Large intestine (tissue), 3 donors: ENCODE measurements at regions not wholly inside any gene's neighbourhood (a gene's known extent, or its start where the extent isn't known, plus 50 kb on each side); places are given as distances from the start of the nearest gene placed in this dataset.
A peak's percentile ranks its signal among the peaks of the same experiment; 100 is the strongest.

Experiments used
- DNase-seq, 2 donors: peaks; one replicate each; pipeline versions ENCODE4 v3.0.0 to v3.0.0-alpha.2; 2013
- H3K27ac ChIP-seq: one replicate; pipeline ENCODE4 v1.5.1; 2013; ENCODE audit warnings: low read length
- H3K27me3 ChIP-seq: 2 replicates; pipeline ENCODE4 v1.6.1; 2013; ENCODE audit warnings: low read length; ENCODE audit not compliant: control insufficient read depth, insufficient read depth
- H3K36me3 ChIP-seq: 2 replicates; pipeline ENCODE4 v1.6.1; 2013; ENCODE audit warnings: low read length; ENCODE audit not compliant: control insufficient read depth, insufficient read depth
- H3K4me1 ChIP-seq: one replicate; pipeline ENCODE4 v1.6.1; 2013; ENCODE audit warnings: low read length; ENCODE audit not compliant: control insufficient read depth, insufficient read depth
- H3K4me3 ChIP-seq: one replicate; pipeline ENCODE4 v1.5.1; 2013; ENCODE audit warnings: low read length
- H3K9me3 ChIP-seq: one replicate; pipeline ENCODE4 v1.6.1; 2013; ENCODE audit warnings: mild to moderate bottlenecking, low read depth, low read length, moderate library complexity; ENCODE audit not compliant: control insufficient read depth
- WGBS: methylation state at CpG from one replicate; pipeline ENCODE4 v1.1.5; 2013; ENCODE audit warnings: low lambda C conversion rate; ENCODE audit not compliant: insufficient coverage; 5-methylcytosine and 5-hydroxymethylcytosine counted together

- 88% methylated on average over 3 of the region's 4 CpGs for WGBS
- no peaks in the 10 kb centered on the region for H3K9me3 ChIP-seq
- H3K27me3 ChIP-seq = no peaks in the 10 kb centered on the region
- no peak overlapping the region for H3K4me3 ChIP-seq
- H3K36me3 ChIP-seq = no peaks in the 10 kb centered on the region
- DNase-seq = no peak
- no peak overlapping the region for H3K27ac ChIP-seq
- no peaks in the 10 kb centered on the region for H3K4me1 ChIP-seq
Measured at GRCh38 chr18:56089612-56090258, 501.7 kb upstream of the TCF4 start.

- Histone ChIP-seq H3K4me1 (no peaks in the 10 kb centered on the region), H3K36me3 (no peaks in the 10 kb centered on the region), H3K4me3 (no peak overlapping the region), H3K9me3 (no peaks in the 10 kb centered on the region), H3K27me3 (no peaks in the 10 kb centered on the region), H3K27ac (no peak overlapping the region)
- DNase-seq = no peak
- WGBS = no CpG with 5 or more reads among the region's 7 CpGs
Measured at GRCh38 chr18:56086786-56087185, 498.8 kb upstream of the TCF4 start.

- Histone ChIP-seq H3K9me3 (no peaks in the 10 kb centered on the region), H3K27ac (no peak overlapping the region), H3K4me3 (no peak overlapping the region), H3K4me1 (no peaks in the 10 kb centered on the region), H3K27me3 (no peaks in the 10 kb centered on the region), H3K36me3 (no peaks in the 10 kb centered on the region)
- WGBS = no CpG with 5 or more reads among the region's 4 CpGs
- DNase-seq = no peak
Measured at GRCh38 chr18:56086176-56086575, 498.2 kb upstream of the TCF4 start.

- Histone ChIP-seq H3K36me3 (no peaks in the 10 kb centered on the region), H3K27ac (no peak overlapping the region), H3K9me3 (no peaks in the 10 kb centered on the region), H3K27me3 (no peaks in the 10 kb centered on the region), H3K4me1 (no peaks in the 10 kb centered on the region), H3K4me3 (no peak overlapping the region)
- whole genome bisulfite sequencing = 40% methylated on average over 2 of the region's 5 CpGs
- DNase-seq = peak in 1 of 2 donors; percentile 7
Measured at GRCh38 chr18:56085551-56085950, 497.6 kb upstream of the TCF4 start.

- no peaks in the 10 kb centered on the region for H3K9me3 ChIP-seq
- no peaks in the 10 kb centered on the region for H3K4me1 ChIP-seq
- 43% methylated on average over 2 of the region's 8 CpGs for WGBS
- H3K27ac ChIP-seq = no peak overlapping the region
- no peaks in the 10 kb centered on the region for H3K27me3 ChIP-seq
- H3K36me3 ChIP-seq = no peaks in the 10 kb centered on the region
- DNase-seq = peak; percentile 9 to 16
- H3K4me3 ChIP-seq = no peak overlapping the region
Measured at GRCh38 chr18:56083523-56084287, 495.7 kb upstream of the TCF4 start.

- no peaks in the 10 kb centered on the region for H3K4me1 ChIP-seq
- peak overlapping the region; percentile 6 for H3K27ac ChIP-seq
- no peaks in the 10 kb centered on the region for H3K9me3 ChIP-seq
- H3K4me3 ChIP-seq = no peak overlapping the region
- DNase-seq = peak; percentile 38 to 63
- no CpG with 5 or more reads among the region's 7 CpGs for WGBS
- no peaks in the 10 kb centered on the region for H3K36me3 ChIP-seq
- H3K27me3 ChIP-seq = no peaks in the 10 kb centered on the region
Measured at GRCh38 chr18:56083097-56083521, 495.1 kb upstream of the TCF4 start.

- no CpG with 5 or more reads among the region's 1 CpG for WGBS
- H3K27ac ChIP-seq = no peak overlapping the region
- no peaks in the 10 kb centered on the region for H3K27me3 ChIP-seq
- H3K4me3 ChIP-seq = no peak overlapping the region
- peak in 1 of 2 donors; percentile 13 for DNase-seq
- H3K36me3 ChIP-seq = no peaks in the 10 kb centered on the region
- H3K9me3 ChIP-seq = no peaks in the 10 kb centered on the region
- H3K4me1 ChIP-seq = no peaks in the 10 kb centered on the region
Measured at GRCh38 chr18:56076723-56077122, 488.7 kb upstream of the TCF4 start.

GRCh38 chr18:56068701-56069100, 480.7 kb upstream of the TCF4 start:
- no CpG with 5 or more reads among the region's 5 CpGs for WGBS
- Histone ChIP-seq H3K36me3 (no peaks in the 10 kb centered on the region), H3K4me3 (no peak overlapping the region), H3K9me3 (no peaks in the 10 kb centered on the region), H3K27ac (no peak overlapping the region), H3K27me3 (no peaks in the 10 kb centered on the region), H3K4me1 (no peaks in the 10 kb centered on the region)
- DNase-seq = no peak

GRCh38 chr18:56067969-56068671, 480.1 kb upstream of the TCF4 start:
- H3K9me3 ChIP-seq = no peaks in the 10 kb centered on the region
- WGBS = no CpG with 5 or more reads among the region's 2 CpGs
- DNase-seq = no peak
- H3K27ac ChIP-seq = no peak overlapping the region
- H3K27me3 ChIP-seq = no peaks in the 10 kb centered on the region
- H3K4me3 ChIP-seq = no peak overlapping the region
- H3K4me1 ChIP-seq = no peaks in the 10 kb centered on the region
- no peaks in the 10 kb centered on the region for H3K36me3 ChIP-seq

GRCh38 chr18:56067214-56067894, 479.4 kb upstream of the TCF4 start:
- H3K4me1 ChIP-seq = no peaks in the 10 kb centered on the region
- H3K36me3 ChIP-seq = no peaks in the 10 kb centered on the region
- WGBS = 89% methylated on average over 6 of the region's 7 CpGs
- no peak overlapping the region for H3K27ac ChIP-seq
- no peaks in the 10 kb centered on the region for H3K9me3 ChIP-seq
- no peak for DNase-seq
- no peaks in the 10 kb centered on the region for H3K27me3 ChIP-seq
- no peak overlapping the region for H3K4me3 ChIP-seq
